ENCODE measurements at regions not wholly inside any gene's neighbourhood (a gene's known extent, or its start where the extent isn't known, plus 50 kb on each side); places are given as distances from the start of the nearest gene placed in this dataset.
"Not testable (repeated sequence)": the region's sequence is repeated elsewhere in the genome, so short reads cannot be mapped to it uniquely, and the experiment has no call there.

- peak; percentile 24 for DNase-seq (ENCODE audit: low read depth)
These were observed 185.2 kb downstream of the SHOX2 start for GRCh38 chr3:157920822-157921700.

GRCh38 chr3:157919319-157919887 lies 186.8 kb downstream of the SHOX2 start:
- DNase-seq (ENCODE audit: low read depth) = no peak

DNA sequence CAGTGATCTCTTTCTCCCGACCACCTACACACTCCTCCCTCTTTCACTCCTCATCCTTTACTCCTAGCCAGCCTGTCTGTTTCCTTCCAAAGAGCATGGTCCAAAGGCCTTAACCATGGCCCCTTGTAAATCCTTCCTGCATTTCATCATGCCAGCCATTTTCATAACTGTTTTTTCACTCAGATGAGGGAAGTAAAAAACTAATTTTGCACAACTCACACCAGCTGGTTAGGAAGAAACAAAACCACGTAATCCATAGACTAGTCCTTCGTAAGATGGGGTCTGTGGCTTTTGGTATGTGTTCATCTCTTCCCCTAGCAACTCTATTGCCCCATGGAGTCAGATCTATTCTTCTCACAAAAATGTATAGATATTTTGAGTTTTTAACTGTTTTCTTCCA lies 187.8 kb downstream of the SHOX2 start:
- no peak for DNase-seq (ENCODE audit: low read depth)

- no peak for DNase-seq (ENCODE audit: low read depth)
These were observed 189.5 kb downstream of the SHOX2 start for GRCh38 chr3:157916672-157917071.

DNA sequence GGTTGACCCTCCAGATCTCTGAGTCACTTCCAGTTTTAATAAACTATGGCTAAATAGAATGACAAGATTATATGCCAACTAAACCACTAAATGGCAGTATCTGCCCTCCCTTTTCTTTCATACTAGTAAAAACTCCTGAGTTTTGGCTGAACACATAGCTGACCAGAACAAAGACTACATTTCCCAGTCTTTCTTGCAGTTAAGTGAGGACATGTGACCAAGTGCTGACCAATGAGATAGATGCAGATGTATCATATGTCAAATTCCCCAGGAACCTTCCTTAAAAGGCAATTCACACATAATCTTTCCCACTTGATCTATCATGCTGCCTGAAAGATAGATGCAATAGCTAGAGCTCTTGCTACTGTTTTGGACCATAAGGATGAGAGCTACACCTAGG lies 191.3 kb downstream of the SHOX2 start:
- DNase-seq (ENCODE audit: low read depth) = no peak

- no peak for DNase-seq (ENCODE audit: low read depth)
These were observed 192.5 kb downstream of the SHOX2 start for GRCh38 chr3:157913741-157914150.

- no peak for DNase-seq (ENCODE audit: low read depth)
These were observed 193.4 kb downstream of the SHOX2 start for GRCh38 chr3:157912514-157913451.

GRCh38 chr3:157906627-157907026 lies 199.6 kb downstream of the SHOX2 start:
- DNase-seq (ENCODE audit: low read depth) = no peak

- DNase-seq (ENCODE audit: low read depth) = no peak
These were observed 200.3 kb downstream of the SHOX2 start for GRCh38 chr3:157905885-157906284.

DNA sequence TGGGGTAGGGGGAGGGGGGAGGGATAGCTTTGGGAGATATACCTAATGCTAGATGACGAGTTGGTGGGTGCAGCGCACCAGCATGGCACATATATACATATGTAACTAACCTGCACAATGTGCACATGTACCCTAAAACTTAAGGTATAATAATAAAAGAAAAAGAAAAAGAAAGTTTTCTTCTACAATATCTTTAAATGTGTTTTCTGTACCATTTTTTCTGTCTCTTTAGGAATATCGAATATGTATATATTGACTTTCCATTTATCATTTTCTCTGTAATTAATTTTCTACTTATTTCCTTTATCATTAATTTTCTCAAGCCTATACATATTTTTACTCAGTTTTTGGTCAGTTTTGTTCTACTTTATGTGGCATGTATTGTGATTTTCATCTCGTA lies 203.5 kb downstream of the SHOX2 start:
- not testable (repeated sequence) for DNase-seq (ENCODE audit: low read depth)

GRCh38 chr3:157888040-157888439 lies 218.2 kb downstream of the SHOX2 start:
- DNase-seq (ENCODE audit: low read depth) = no peak

DNA sequence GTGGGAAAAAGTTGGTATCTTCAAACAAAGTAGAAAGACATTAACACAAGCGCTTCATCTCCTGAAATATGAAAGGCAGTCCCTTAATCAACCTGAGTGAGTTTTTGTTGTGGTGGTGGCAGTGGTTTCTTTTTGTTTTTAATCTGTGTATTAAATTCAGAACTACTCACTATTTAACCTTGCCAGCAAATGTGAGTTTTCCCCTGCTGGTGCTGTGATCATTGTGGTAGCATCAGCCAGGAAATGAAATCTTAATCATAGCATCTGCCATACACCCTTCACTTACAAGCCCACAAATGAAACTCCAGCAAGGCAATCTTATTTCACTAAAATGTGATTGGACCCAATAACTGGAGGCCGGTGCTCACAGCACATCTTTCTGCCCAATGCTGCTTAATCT lies 229.7 kb downstream of the SHOX2 start:
- no peak for DNase-seq (ENCODE audit: low read depth)

DNA sequence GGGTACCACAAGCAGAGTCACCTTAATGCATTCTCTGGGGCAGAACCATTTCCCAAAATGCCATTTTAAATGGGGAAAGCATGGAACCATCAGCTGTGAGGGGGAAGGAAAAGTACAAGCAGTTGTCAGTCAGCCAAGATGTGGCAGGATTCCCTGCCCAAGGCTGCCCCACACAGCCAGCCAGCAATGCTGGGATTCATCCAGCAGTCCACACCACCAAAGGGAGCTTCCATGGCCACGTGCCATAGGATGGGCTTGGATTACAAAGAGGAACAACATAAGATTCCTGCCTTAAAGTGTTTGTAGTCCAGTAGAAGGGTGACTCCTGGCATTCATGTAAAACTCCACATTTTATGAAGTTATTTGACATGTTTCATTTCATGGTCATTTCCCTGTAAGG lies 233.3 kb downstream of the SHOX2 start:
- DNase-seq (ENCODE audit: low read depth) = no peak

DNA sequence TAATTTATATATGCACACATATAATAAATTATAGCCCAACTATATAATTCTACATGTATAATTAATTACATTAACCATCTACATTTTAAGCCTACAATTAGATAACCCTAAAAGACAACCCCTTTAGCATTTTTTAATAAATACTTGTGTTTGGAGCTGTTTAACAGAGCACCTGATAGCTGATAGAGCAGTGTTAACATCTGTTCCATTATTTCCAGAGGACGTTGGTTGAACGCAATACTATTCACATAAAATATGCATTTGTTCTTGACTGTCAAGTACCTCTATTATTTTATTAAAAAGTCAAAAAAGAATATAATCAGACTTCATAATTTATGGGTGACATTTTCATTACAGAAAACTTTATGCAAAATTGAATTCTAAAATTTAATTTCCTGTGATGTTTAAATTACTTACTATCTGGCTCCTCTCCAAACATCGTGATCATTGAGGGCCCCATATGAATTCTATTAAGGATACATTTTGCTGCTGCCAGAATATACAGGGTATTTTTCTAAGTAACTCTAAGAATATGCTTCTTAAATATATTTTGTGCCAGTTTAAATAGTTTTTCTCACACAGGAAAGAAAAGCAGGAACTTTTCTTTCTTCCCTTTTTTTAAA lies 234.3 kb downstream of the SHOX2 start:
- no peak for DNase-seq (ENCODE audit: low read depth)

- no peak for DNase-seq (ENCODE audit: low read depth)
These were observed 235.0 kb downstream of the SHOX2 start for GRCh38 chr3:157871248-157871647.

GRCh38 chr3:157868946-157869345 lies 237.3 kb downstream of the SHOX2 start:
- DNase-seq (ENCODE audit: low read depth) = no peak

- peak; percentile 92 for DNase-seq (ENCODE audit: low read depth)
These were observed 238.0 kb downstream of the SHOX2 start for GRCh38 chr3:157868196-157868595.

DNA sequence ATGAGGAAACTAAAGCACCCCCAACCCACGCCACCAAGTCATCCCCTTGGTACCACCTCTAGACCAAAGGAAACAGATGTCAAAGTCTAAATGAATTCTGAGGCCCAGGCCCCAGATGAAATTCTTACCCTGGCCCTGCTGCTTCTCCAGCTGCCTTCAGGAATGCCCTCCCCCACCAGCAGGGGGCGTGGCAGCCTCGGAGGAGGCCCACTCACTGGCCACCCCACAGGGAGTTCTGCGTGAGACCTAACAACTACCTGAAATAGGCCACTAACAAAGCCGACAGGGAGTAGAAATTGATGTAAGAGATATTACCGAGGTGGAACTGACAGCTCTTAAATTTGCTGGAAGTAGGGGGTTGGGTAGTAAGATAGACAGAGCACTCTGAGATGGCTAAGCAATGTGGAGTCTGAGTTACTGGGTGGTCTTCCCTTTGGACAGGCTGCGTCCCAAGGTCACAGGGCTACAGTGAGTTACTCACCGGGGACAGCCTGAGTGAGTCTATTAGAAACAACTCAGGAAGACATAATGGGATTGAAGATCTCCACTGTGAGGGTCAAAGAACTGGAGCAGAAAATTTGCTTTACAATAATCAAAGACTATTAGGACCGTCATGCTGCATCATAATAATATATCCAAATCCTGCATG lies 240.7 kb downstream of the SHOX2 start:
- DNase-seq (ENCODE audit: low read depth) = no peak

DNA sequence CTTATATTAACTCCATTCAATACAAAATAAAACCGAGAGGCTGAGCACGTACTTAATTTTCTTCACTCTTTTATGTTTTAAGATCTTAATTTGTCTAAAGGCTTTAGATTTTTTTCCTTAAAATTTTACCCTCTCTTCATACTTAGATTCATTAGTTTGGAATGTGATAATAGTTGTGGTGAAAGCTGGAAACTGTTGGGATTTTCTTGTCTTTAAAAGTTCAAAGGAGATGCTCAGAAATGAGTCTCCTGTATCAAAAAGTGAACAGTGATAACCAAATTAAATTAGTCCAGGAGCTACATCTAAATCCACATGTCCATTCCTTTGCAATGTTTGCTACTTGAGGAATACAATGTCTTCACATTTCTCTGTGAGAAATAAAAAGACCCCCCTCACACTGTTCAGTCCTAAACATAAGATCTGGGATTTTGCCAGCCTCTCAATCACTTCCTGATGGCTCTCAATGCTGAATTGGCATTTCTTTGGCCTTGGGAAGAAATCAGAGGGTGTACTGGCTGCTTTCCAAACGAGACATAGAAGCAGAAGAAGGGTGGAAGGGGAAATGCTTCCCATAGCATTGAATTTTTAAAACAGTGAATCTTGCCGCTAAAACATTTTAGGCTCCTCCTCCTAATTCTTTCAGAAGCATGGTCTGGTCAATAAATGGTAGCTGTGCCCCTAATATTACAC lies 245.0 kb downstream of the SHOX2 start:
- no peak for DNase-seq (ENCODE audit: low read depth)

DNA sequence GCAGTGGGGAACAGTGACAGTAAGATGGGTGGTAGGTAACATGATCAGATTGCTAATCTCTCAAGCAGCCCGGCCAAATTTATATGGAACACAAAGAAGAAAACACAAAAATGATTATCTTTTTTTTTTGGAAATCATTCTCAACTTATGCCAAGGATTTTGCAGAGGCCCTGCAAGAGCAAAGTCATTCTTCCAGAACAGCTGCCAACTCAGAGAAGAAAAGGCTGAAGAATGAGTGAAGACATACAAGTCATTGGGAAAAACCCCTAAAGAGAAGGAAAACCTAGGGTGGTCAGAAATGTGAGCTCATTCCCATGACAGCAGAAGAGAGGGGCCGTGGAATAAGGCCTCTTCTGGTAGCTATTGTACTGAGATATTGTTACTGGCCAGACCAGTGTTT lies 246.7 kb downstream of the SHOX2 start:
- DNase-seq (ENCODE audit: low read depth) = no peak

- no peak for DNase-seq (ENCODE audit: low read depth)
These were observed 247.4 kb downstream of the SHOX2 start for GRCh38 chr3:157858821-157859220.
